ENCODE measurements at regions not wholly inside any gene's neighbourhood (a gene's known extent, or its start where the extent isn't known, plus 50 kb on each side); places are given as distances from the start of the nearest gene placed in this dataset.

DNA sequence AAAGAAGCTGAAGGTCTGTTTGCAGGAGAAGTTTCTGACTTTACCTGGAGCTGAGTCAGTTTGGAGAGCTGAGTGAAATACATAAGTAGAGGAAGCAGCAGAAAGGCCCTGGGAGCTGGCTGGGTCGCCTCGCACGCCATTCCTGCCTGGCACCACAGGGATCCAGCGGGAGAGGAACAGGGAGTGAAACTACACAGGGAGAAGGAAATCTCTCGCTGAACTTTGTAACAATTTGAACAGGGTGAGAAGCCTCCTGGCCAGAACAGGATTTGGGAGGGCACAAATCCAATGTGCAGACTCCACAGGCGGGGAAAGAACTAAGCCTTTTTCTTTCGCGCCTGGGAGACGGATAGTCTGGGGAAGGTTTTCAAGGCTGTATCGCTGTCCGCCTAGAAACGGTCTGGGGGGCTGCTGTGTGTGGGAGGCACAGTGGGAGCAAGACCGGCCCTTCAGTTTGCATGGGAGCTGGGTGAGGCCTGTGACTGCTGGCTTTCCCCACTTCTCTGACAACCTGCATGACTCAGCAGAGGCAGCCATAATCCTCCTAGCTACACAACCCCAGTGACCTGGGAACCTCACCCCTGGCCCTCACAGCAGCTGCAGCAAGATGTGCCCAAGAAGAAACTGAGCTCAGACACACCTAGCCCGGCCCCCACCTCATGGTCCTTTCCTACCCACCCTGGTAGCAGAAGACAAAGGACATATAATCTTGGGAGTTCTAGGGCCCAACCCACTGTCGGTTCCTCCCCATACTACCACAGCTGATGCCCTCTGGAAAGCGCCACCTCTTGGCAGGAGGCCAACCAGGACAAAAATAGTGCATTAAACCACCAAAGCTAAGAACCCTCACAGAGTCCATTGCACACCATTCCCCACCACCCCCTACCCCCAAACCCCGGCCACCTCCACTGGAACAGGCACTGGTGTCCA is 778.6 kb downstream of the KCNJ2 start:
- dilution Hi-C loops (cut with HindIII; ENCODE audit: low sequenced_read_pairs, unreplicated experiment), result no loop called here
- no peak overlapping the region for H3K4ac ChIP-seq (ENCODE audit: low read depth, low read length)
- H3K27ac ChIP-seq (ENCODE audit: insufficient read depth, low read length), result no peak overlapping the region
- ATAC-seq (ENCODE audit: low read depth), result no peak
- no peak overlapping the region for H4K5ac ChIP-seq (ENCODE audit: low read depth, low read length)
- no peaks in the 10 kb centered on the region for H3K9me3 ChIP-seq (ENCODE audit: control insufficient read depth, insufficient read depth, low read length)
- no peaks in the 10 kb centered on the region for H3K4me1 ChIP-seq (ENCODE audit: control insufficient read depth, insufficient read depth, low read length)
- no peak overlapping the region for H4K91ac ChIP-seq (ENCODE audit: insufficient read depth, low read depth, low read length)
- POLR2A ChIA-PET (ENCODE audit: unreplicated experiment), result no interaction called here
- TF ChIP-seq FOS (IDR thresholded peaks at IDR 0.05; ENCODE audit: low read depth, low read length) (no peak), MAZ (IDR thresholded peaks at IDR 0.05; ENCODE audit: borderline replicate concordance, low read depth, low read length) (no peak), BHLHE40 (IDR thresholded peaks at IDR 0.05; ENCODE audit: low read depth, low read length) (no peak), RFX5 (IDR thresholded peaks at IDR 0.05; ENCODE audit: low read depth, low read length) (no peak), MAFK (IDR thresholded peaks at IDR 0.05; ENCODE audit: low read depth, low read length) (no peak), MXI1 (IDR thresholded peaks at IDR 0.05; ENCODE audit: borderline replicate concordance, low read depth, low read length) (no peak)
- TF ChIP-seq, protein P1, sequence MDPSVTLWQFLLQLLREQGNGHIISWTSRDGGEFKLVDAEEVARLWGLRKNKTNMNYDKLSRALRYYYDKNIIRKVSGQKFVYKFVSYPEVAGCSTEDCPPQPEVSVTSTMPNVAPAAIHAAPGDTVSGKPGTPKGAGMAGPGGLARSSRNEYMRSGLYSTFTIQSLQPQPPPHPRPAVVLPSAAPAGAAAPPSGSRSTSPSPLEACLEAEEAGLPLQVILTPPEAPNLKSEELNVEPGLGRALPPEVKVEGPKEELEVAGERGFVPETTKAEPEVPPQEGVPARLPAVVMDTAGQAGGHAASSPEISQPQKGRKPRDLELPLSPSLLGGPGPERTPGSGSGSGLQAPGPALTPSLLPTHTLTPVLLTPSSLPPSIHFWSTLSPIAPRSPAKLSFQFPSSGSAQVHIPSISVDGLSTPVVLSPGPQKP (IDR thresholded peaks at IDR 0.05; ENCODE audit: borderline replicate concordance, low read depth, low read length), result no peak
- TF ChIP-seq, protein P2, sequence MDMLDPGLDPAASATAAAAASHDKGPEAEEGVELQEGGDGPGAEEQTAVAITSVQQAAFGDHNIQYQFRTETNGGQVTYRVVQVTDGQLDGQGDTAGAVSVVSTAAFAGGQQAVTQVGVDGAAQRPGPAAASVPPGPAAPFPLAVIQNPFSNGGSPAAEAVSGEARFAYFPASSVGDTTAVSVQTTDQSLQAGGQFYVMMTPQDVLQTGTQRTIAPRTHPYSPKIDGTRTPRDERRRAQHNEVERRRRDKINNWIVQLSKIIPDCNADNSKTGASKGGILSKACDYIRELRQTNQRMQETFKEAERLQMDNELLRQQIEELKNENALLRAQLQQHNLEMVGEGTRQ (IDR thresholded peaks at IDR 0.05; ENCODE audit: low read depth, low read length), result no peak
- TF ChIP-seq, protein P3, sequence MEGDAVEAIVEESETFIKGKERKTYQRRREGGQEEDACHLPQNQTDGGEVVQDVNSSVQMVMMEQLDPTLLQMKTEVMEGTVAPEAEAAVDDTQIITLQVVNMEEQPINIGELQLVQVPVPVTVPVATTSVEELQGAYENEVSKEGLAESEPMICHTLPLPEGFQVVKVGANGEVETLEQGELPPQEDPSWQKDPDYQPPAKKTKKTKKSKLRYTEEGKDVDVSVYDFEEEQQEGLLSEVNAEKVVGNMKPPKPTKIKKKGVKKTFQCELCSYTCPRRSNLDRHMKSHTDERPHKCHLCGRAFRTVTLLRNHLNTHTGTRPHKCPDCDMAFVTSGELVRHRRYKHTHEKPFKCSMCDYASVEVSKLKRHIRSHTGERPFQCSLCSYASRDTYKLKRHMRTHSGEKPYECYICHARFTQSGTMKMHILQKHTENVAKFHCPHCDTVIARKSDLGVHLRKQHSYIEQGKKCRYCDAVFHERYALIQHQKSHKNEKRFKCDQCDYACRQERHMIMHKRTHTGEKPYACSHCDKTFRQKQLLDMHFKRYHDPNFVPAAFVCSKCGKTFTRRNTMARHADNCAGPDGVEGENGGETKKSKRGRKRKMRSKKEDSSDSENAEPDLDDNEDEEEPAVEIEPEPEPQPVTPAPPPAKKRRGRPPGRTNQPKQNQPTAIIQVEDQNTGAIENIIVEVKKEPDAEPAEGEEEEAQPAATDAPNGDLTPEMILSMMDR (conservative IDR thresholded peaks at IDR 0.05; ENCODE audit: low read depth, low read length), result no peak
- no peaks in the 10 kb centered on the region for H3K27me3 ChIP-seq (ENCODE audit: control insufficient read depth, insufficient read depth, low read length)
- CTCF ChIA-PET, result no interaction called here
- no peak overlapping the region for H2AK5ac ChIP-seq (ENCODE audit: low read depth, low read length)
- no peak overlapping the region for H2AK9ac ChIP-seq (replicated peaks; ENCODE audit: low read depth, low read length, poor library complexity)
- no peak overlapping the region for H2BK120ac ChIP-seq (ENCODE audit: low read depth, low read length)
- no peak overlapping the region for H2BK5ac ChIP-seq (ENCODE audit: low read depth, low read length, poor library complexity, severe bottlenecking)
- H3K4me2 ChIP-seq (ENCODE audit: low read depth, low read length), result no peak overlapping the region
- H3K4me3 ChIP-seq (ENCODE audit: insufficient read depth, low read depth, low read length), result no peak overlapping the region
- H4K8ac ChIP-seq (ENCODE audit: low read depth in 2 of 2, low read length in 2 of 2), result no peak overlapping the region
- no peak overlapping the region for H2AFZ ChIP-seq (replicated peaks; ENCODE audit: low read length, poor library complexity)
- no peak overlapping the region for H2BK15ac ChIP-seq (ENCODE audit: low read depth, low read length)
- no peak overlapping the region for H3K56ac ChIP-seq (ENCODE audit: extremely low read depth, insufficient read depth, low read length)
- H4K20me1 ChIP-seq (ENCODE audit: insufficient read depth, low read length), result no peaks in the 10 kb centered on the region
- in situ Hi-C loops (cut with MboI; ENCODE audit: low sequenced_read_pairs), result no loop called here
- 84% methylated on average over 5 of the region's 17 CpGs; no CpG with 5 or more reads in 1 of the 2 experiments for WGBS, 2 experiments (ENCODE audit: extremely low coverage in 2 of 2, insufficient read length in 1 of 2)
- H3K9me1 ChIP-seq (ENCODE audit: insufficient read depth, low read length), result no peaks in the 10 kb centered on the region
- no peak overlapping the region for H3K18ac ChIP-seq (ENCODE audit: low read depth, low read length)
- no peaks in the 10 kb centered on the region for H3K36me3 ChIP-seq (ENCODE audit: control insufficient read depth, insufficient read depth, low read length)
- H3K9ac ChIP-seq (ENCODE audit: low read depth, low read length), result no peak overlapping the region
- H3K14ac ChIP-seq (replicated peaks; ENCODE audit: low read depth, low read length), result no peak overlapping the region
- no peak for DNase-seq
- no peak overlapping the region for H2BK20ac ChIP-seq (ENCODE audit: low read depth, low read length)
- no peak overlapping the region for H3K23ac ChIP-seq (ENCODE audit: low read depth, low read length)
- BruUV-seq (replicated peaks), result no TSS peak
- intact Hi-C loops (cut with micrococcal nuclease), result no loop called here
- no peaks in the 10 kb centered on the region for H3K79me1 ChIP-seq (ENCODE audit: low read depth in 1 of 2, low read length in 2 of 2)

Measured in IMR-90 (cell line).